ENCODE measurements at regions not wholly inside any gene's neighbourhood (a gene's known extent, or its start where the extent isn't known, plus 50 kb on each side); places are given as distances from the start of the nearest gene placed in this dataset.

GRCh38 chr15:31263751-31264558 lies 62.7 kb upstream of the KLF13 start:
- DNase-seq (ENCODE audit: low spot score) = no peak

- DNase-seq (ENCODE audit: low spot score) = no peak
These were observed 62.0 kb upstream of the KLF13 start for GRCh38 chr15:31264559-31265089.

DNA sequence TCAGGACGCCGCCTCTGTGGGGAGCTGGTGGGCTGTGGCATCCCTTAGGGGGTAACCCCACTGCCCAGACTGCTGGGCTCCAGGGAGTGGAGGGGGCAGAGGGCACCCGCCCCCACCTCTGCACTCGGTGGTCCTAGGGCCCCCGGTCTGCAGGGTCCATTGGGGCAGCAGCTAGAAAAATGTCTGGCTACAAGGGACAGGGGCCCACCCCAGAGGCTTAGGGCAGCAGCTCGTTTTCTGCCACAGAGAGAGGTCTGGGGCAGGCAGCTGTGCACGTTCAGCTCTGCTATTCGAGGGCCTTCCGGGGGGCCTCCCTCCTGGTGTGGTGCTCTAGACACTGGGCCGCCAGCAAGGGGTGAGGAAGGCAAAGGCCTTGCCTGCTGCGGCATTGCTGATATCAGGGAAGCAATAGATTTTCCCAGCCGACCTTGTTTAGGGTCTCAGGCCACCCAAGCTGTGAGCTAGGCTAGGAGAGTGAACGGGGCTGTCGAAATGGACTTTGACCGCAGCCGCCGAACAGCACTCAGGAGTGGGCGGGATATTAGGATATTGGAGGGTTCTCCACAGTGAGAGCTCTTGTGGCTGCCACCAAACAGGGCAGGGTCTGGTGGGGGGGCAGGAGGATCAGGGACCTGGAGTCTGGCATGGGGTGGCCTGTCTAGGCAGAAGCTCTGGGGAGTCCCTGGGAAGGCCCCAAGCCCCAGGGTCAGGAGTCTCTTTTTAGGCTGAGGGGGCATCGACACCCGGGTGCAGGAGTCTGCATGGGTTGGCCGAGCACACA lies 61.4 kb upstream of the KLF13 start:
- DNase-seq (ENCODE audit: low spot score) = peak; percentile 42

DNA sequence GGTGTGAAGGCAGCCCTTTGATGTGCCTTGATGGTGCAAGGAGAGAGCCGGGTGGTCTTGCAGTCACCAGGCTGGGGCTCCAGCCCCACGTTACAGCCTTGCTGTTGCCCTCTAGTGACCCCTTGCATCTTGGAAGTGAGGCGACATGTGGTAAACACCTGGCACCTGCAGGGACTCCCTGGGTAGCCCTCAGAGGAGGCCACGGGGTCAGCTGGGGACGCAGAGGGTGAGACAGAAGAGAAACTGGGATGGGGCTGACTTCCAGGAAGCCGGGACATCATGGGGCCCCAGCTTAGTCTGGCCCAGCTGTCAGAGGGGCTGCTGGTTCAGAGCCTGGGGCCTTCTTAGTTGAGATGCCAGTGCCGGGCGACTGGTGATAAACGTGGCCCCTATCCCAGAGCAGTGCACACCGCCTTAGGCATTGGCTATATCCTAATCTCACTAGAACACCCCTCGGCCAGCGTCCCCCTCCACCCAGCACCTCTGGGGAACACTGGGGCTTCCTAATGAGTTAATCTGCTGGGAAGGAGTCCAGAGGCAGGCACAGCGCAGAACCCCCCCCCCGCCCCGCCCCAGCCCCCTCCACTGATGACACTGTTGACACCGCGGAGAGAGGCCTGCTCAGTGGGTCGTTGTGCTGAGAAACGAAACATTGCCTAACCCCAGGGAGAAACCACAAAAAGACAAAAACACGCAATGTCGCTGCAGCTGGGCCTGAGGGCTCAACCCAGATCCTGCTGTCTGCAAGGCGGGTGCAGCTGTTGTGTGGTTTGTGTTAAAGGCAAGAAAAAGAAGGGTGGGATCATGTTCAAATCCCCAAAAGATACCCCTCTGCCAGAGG lies 60.5 kb upstream of the KLF13 start:
- DNase-seq (ENCODE audit: low spot score) = no peak

DNA sequence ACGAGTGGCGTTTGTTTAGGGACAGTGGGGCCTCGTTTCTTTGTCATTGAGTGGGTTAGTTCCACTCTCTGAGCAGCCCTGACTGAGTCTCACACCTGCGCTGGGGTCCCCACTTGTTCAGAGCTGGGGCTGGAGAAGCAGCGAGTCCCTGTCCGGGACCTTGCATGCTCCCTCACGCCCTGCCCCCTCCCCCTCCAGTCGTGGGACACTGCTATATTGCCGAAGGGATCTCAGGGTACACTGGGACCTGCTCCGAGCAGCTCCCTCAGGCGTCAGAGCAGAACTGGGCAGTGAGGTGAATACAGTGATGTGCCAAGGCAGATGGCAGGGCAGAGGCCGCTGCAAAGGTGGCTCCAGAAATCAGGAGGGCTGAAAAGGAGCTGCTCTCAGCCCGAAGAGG lies 59.9 kb upstream of the KLF13 start:
- DNase-seq (ENCODE audit: low spot score) = no peak

GRCh38 chr15:31267161-31268107 lies 59.2 kb upstream of the KLF13 start:
- no peak for DNase-seq (ENCODE audit: low spot score)

- DNase-seq (ENCODE audit: low spot score) = no peak
These were observed 58.5 kb upstream of the KLF13 start for GRCh38 chr15:31268108-31268501.

DNA sequence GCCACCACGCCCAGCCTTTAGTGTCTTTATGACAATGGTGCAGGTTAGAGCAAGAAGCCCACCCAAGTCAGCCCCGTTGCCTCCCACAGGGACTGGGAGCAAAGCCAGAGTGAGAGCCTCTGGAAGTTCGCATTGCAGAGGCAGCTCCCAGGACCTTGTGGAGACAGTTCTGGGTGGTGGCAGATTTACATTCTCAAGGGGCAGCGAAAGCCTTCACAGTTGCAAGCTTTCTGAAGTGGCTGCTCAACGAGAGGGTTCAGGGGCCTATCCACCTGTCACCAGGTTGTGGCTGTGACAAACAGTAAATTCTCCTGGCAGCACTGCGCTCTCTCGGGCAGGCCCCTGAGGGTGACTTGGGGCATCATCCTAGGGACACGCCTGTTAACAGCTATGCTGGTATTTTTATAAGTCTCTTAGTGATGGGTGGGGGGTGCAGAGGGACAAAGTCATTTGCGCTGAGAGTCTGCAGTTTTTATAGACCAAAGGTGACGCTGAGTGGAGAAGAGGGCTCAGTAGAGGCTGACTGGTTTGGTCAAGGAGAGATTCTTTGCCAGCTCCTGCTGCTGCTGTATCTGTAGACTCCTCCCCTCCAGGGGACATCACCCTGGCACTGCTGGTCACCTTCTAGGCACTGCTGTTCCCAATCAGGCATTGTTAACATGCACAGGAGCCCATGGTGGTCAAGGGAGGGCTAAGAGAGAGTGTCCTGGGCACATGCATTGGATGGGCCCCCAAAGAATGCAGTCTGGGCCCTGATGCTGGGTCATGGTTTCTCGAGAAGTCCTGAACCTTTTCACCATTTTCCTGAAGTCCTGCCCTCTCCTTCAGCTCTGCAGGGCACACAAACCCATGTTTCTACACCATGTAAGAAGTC lies 57.5 kb upstream of the KLF13 start:
- no peak for DNase-seq (ENCODE audit: low spot score)

- DNase-seq (ENCODE audit: low spot score) = no peak
These were observed 56.6 kb upstream of the KLF13 start for GRCh38 chr15:31269816-31270575.

- DNase-seq (ENCODE audit: low spot score) = no peak
These were observed 55.9 kb upstream of the KLF13 start for GRCh38 chr15:31270767-31271166.

DNA sequence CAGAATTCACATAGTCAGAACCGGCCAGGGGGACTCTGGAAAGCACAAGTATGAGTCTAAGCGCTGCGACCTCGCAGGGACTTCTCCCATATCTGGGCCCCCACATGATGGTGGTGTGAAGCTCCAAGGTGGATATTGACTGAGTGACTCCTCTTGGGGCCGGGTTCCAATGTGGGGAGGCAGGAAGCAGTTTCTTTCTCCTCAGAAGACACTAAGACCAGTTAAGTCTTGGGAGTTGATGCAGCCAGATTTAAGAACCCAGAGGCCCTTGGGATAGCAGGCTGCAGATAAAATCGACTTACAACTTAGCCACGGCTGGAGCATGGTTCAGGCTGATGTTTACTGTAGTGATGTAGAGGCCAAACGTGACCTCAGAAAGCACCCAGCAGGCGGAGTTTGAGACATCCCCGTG lies 55.4 kb upstream of the KLF13 start:
- no peak for DNase-seq (ENCODE audit: low spot score)

DNA sequence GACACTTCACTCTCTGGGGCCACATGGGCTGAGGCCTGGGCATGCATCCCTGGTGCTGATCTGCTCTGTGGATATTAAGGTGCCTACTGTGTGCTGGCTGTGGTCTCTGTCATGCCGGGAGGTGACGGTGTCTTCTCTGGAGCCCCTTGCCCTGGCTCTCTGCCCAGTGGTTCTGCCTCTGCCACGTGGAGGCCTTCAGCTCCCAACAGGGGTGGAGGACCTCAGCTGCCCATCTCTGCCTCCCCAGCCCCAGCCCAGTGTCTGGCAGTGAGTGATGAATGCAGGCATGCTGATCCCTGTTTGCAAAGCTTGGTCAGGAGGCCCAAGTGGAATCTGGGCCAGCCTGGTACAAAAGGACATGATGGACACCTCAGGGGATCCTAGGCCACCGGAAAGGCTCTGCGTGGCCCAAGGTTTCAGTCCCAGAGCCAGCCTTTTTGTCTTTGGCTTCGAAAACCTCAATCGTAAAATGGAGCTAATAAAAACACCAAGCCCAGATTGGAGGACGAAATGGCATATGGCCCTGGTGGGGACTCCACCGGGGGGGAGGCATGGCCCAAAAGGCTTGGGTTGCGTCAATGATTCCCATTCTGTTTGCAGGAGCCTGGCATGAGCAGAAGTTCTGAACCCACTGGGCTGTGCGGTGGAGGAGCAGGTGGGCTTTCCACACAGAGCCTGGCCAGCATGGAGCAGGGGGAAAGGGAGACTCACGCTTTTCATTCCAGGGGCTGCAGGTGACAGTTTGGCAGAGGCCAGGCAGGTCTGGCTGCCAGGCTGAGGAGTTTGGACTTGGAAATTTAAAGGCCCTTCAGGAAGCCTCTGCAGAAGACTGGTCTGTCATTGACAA lies 54.7 kb upstream of the KLF13 start:
- DNase-seq (ENCODE audit: low spot score) = no peak

GRCh38 chr15:31272558-31273257 lies 53.9 kb upstream of the KLF13 start:
- no peak for DNase-seq (ENCODE audit: low spot score)

GRCh38 chr15:31273258-31273941 lies 53.2 kb upstream of the KLF13 start:
- no peak for DNase-seq (ENCODE audit: low spot score)

- peak; percentile 31 for DNase-seq (ENCODE audit: low spot score)
These were observed 51.9 kb upstream of the KLF13 start for GRCh38 chr15:31274496-31275330.
